ENCODE measurements at regions not wholly inside any gene's neighbourhood (a gene's known extent, or its start where the extent isn't known, plus 50 kb on each side); places are given as distances from the start of the nearest gene placed in this dataset.

DNA sequence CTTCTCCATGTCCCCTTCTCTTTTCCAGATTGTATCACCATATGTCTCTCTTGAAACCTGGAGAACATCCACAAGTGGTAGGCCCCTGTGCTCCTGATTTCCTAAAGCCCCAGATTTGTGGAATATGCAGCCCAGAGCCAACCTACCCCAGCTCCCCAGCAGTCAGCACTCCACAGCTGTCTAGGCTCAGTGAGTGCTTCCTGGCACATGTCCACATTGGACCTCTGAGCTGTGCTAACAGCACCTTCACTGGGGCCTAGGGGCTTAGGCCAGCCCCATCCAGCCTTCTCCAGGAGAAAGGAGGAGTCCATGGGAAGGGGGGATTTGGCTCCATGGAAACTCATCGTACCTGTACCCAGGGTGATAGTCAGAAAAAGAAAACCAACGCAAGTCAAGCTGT is 192.7 kb downstream of the FGFR2 start:
- no peak for DNase-seq

DNA sequence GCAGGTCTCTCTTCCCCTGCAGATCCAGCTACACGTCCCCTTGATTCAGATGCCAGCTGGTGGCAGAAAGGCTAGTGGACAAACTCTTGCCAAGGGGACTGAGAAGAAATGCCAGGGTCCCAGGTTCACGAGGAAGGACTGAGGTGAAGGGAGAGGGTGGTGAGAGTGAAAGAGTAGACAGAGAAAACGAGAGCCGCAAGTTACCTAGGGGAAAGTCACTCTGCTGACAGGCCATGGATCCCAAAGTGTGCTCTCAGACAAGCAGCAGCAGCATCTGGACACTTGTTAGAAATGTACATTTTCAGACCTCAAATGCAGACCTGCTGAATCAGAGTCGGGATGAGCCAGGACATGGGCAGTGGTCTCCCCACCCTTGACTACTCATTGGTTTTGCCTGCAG is 192.3 kb downstream of the FGFR2 start:
- no peak for DNase-seq

DNA sequence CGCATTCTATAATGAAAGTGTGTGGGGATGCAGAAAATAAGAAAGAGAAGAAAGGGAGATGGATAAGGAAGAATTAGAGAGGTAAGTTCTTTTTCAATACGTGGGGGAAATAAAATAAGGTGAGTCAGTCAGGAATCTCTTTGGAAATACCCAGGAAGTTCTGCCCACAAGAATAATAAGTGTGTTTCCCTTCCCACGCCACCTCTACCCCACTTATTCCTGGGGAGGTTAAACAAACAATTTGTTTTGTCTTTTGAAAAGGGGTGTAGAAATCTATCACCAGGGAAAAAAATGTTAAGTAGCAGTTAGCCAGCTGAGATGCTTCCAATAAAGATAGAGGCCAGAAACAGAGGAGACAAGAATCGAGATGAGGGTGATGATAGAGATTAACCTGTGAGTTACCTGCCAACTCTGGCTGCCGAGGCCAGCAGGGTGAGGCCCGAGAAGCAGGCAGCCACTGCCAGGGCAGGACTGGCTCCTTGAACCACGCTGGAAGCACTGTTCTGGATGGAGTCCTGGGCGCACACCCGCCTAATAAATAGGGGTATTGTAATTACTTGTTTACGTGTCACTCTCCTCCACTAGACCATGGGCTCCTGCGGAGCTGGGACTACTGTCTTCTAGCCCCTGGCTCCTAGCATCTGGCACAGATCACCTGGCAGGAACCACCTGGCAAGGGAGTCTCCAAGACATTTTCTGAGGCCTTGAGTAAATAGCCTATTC is 191.3 kb downstream of the FGFR2 start:
- no peak for DNase-seq

DNA sequence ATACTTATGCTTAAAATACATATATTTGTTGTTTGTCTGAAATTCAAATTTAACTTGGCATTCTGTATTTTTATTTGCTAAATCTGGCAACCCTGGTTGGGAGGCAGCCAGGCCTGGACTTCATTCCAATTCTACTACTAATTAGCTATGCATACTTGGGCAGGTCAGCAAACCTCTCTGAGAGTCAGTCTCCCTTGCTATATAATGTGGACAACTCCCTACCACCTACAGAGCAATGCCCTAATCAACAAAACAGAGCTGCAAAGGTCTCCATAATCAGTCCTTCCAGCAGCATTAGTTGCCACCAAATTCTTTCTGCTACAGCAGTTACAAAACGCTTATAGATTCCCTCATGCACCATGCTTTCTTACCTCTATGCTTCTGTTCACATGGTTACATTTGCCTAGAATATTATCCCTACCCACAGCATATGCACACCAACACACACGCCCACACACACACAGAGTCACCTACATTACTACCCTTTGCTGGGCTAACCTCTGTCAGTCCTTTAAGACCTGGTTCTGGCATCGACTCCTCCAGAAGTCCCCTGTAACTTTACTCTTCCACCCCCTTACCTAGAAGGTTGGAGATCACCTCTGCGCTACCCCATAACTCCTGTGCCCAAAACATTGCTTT is 188.7 kb downstream of the FGFR2 start:
- no peak for DNase-seq

DNA sequence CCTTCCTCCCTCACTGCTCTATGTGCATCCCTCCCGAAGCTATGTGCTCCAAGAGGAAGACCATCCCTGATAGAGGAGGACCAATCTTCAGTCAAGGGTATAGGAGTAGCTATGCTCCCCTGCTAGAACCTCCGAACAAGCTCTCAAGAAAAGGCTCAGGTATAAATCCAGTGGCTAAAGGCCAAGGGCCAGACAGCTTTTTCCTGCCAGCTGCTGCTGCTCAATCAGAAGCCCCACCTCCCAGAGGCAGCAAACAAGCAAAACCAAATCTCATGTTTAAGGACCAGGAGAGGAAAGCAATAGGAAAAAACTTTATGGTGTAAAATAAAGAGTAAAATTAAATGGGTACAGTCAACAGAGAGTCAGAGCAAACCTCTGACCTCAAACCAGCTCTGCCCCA is 187.2 kb downstream of the FGFR2 start:
- DNase-seq = no peak

DNA sequence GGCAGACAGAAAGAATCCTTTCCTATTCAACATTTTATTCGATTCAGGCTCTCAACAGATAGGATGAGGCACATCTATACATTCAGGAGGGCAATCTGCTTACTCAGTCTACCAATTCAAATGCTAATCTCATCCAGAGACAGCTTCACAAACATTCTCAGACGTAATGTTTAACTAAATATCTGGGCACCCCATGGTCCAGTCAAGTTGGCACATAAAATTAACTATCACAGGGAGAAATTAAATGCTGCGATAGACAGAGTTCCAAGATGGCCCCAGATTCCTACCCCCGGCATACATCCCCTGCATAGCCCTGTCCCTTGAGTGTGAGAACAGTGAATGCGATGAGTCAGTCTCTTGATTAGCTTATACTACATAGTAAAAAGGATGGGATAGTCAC is 184.3 kb downstream of the FGFR2 start:
- no peak for DNase-seq

DNA sequence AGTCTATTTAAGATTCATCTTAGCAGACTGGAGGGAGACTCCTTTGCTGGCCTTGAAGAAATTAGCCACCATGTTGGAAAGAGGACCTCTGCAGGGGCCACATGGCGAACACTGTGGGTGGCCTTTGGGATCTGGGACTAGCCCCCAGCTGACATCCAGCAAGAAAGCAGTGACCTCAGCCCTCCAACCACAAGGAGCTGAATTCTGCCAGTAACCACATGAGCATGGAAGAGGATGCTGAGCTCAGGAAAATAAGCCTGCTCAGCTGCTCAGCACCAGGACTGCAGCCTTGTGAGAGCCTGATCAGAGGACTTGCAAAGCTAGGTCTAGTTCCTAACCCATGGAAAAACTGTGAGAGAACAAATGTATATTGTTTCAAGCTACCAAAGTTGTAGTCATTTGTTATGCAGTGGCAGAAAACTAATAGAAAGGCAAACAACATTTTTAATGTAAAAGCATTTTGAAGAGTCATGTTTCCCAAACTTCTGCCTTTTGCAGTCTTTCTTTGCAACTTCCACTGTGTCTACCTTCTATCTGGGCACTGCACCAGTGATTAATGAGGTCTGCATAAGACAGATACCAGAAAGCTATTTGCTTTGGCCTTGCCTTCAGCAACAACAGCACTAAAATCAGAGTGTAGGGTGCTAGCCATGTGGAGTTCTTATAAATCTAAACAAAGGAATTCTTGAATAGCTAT is 183.7 kb downstream of the FGFR2 start:
- no peak for DNase-seq

DNA sequence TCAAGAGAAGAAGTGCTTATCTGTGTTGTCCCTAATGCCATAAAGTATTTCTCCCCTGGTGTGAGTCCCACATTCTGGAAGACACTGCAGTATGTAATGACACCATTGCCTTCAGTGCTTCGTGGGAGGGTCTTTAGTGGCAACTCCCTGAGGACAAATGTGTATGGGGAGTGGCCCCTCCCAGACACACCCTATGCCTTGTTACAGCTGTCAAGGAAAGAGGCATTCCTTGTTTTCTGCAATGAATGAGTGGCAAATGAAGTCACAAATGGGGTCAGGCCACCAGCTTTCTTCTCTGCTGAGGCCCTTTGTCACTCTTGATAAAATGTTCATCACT is 183.2 kb downstream of the FGFR2 start:
- DNase-seq = no peak

DNA sequence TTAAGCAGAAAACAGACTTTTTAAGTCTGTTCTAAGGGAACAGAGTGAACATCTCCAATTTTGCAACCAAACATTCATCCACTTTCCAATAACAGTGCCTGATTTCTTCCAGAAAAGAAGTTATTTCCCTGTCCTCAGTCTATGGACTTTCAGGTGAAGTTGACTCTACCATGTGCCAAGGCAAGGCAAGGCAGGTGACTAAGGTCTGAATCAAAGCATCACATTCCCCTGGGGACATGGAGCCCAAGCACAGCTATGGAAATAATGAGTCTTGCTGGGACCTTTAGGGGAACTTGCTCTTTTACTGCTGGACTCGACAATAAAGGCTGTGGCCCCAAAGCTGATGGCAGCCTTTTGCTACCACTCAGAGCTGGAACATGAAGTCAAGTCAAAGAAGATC is 182.2 kb downstream of the FGFR2 start:
- no peak for DNase-seq

DNA sequence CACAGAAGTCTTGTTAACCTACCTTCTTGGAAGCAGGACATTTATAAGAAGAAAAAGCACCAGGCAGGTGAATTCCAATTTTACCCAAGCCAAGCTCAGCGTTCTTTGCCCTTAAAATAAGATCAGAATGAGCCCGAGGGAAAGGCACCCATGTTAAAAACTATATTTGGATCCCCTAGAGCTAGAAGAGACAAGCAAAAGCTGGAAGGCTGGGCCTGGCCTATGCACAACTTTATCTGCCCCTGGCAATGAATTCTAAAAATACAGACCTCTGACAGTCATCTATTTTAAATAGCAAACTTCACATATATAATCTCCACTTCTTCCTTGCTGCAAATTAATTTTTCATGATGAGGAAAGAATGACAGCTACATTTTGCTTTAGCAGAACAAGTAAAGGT is 180.9 kb downstream of the FGFR2 start:
- DNase-seq = no peak

DNA sequence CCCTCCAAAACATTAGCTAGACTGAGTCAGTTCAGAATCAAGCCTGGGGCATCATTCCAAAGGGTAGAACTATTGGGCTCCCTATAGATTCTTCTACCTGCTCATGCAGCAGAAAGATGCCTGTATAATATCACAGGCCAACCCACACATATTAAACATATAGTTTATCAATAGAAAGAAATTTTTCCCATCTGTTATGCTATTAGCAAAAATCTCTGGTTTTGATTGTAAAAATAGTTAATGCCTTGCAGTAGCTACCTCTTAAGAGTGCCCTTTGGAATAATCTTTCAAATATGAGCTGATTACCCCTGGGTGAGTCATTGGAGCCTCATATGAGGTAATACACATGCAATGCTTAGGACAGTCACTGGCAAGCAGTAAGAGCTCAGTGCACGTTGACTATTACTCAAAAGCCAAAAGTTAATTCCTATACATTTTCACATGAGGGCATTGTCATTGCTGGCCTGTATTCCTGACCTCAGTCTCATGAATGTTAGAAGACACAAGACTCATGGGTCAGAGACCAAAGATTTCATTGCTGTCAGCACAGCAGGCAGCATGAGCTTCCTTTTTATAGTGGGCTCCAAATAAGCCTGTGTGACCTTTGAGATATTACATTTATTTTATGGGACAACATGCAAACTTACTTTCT is 180.0 kb downstream of the FGFR2 start:
- no peak for DNase-seq

DNA sequence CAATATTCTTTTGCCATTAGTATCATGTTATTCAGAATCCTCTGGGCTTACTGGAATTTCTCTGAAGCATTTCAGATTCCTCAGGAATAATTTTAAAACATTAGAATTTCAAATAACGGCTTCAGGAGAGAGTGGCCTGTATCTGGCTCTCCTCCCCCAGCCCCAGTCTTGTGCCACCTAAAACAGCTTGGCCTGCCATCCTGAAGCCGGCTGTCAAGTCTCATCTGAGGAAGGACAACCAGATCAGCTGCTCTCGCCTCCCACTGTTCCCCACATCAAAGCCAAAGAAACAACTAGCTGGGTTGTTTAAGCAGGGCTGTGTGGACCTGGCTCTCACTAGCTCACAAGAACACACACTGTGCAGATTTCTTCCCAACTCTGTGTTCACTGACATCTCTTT is 178.2 kb downstream of the FGFR2 start:
- DNase-seq = no peak

DNA sequence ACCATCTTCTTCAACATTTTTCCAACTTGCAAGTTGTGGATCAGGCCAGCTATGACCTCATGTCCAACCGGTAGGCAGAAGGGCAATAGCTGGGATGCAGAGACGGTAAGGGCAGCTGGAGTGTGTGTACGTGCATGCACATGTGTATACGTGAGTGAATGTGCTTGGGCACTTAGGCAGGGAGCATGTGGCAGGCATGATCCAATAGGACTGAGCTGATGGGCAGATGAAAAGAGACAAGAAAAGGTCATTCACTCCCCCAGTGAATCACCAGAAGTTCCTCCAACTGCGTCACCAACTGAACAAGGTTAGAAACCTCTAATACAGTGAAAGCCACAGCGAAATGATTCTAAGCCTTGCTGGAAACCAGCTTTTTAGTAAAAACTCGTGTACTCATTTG is 176.1 kb downstream of the FGFR2 start:
- no peak for DNase-seq

DNA sequence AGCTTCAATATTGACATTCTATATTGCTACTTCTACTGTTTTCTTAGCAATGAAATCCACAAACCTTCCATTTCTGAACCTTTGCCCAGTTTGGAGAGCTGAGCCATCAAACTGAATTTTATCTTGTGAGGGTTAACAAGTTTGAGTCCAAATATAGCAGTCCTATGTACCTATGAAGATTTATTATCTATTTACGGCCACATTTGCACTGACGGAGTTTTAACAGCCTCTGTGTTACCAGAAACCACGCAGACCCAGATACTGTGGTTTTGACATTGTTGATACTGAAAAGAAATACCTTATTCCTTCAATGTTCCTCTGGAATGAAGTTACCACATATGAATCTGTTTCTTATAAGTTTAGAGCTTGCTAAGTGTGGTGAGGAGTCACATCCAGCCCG is 172.6 kb downstream of the FGFR2 start:
- DNase-seq = no peak

DNA sequence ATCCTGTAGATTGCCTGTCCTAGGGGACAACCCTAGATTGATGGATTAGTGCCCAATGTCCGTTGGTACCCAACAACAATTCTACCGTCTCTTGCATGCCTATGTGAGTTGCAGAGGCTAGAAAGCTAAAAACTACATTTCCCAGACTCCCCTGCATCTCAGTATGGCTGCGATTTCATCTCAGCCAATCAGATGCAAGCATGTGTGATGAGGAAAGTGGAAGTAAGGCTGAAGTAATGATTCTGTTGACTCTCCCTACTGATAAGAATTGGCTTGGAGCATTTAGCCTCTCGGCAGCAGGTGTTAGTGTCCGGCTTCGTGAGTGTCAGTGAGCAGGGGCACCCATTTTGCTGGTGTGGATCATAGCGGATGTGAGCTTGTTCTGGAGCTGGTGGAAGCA is 171.9 kb downstream of the FGFR2 start:
- DNase-seq = no peak

All from NCI-H526 treated with DMSO at 0.1 percent for 48 hours (cell line).